GM21786 (cell line): ENCODE measurements at regions not wholly inside any gene's neighbourhood (a gene's known extent, or its start where the extent isn't known, plus 50 kb on each side); places are given as distances from the start of the nearest gene placed in this dataset.
"Not testable (repeated sequence)": the region's sequence is repeated elsewhere in the genome, so short reads cannot be mapped to it uniquely, and the experiment has no call there.

Experiments
- ATAC-seq: cut with Tn5 transposase; IDR thresholded peaks from one replicate; pipeline ENCODE4 v1.9.1; 2021; ENCODE audit not compliant: unreplicated experiment

- ATAC-seq = no peak
Measured at GRCh38 chr16:79988089-79988488, 387.6 kb upstream of the MAF start.

GRCh38 chr16:79986352-79986751 lies 385.8 kb upstream of the MAF start:
- no peak for ATAC-seq

GRCh38 chr16:79985606-79986005 lies 385.1 kb upstream of the MAF start:
- ATAC-seq = no peak

- ATAC-seq = not testable (repeated sequence)
Measured at GRCh38 chr16:79984149-79984548, 383.6 kb upstream of the MAF start.

GRCh38 chr16:79982862-79983261 lies 382.3 kb upstream of the MAF start:
- ATAC-seq = no peak

GRCh38 chr16:79982361-79982760 lies 381.8 kb upstream of the MAF start:
- ATAC-seq = no peak

GRCh38 chr16:79981814-79982213 lies 381.3 kb upstream of the MAF start:
- no peak for ATAC-seq

GRCh38 chr16:79980650-79981521 lies 380.3 kb upstream of the MAF start:
- ATAC-seq = no peak

- no peak for ATAC-seq
Measured at GRCh38 chr16:79977940-79978836, 377.7 kb upstream of the MAF start.

GRCh38 chr16:79973320-79973719 lies 372.8 kb upstream of the MAF start:
- no peak for ATAC-seq

GRCh38 chr16:79972053-79972704 lies 371.6 kb upstream of the MAF start:
- no peak for ATAC-seq

- no peak for ATAC-seq
Measured at GRCh38 chr16:79971237-79971572, 370.7 kb upstream of the MAF start.

GRCh38 chr16:79970551-79971236 lies 370.2 kb upstream of the MAF start:
- ATAC-seq = no peak

GRCh38 chr16:79970087-79970486 lies 369.6 kb upstream of the MAF start:
- ATAC-seq = no peak

GRCh38 chr16:79969458-79969857 lies 368.9 kb upstream of the MAF start:
- ATAC-seq = no peak

GRCh38 chr16:79966226-79966625 lies 365.7 kb upstream of the MAF start:
- ATAC-seq = no peak

- no peak for ATAC-seq
Measured at GRCh38 chr16:79965718-79966117, 365.2 kb upstream of the MAF start.

- ATAC-seq = no peak
Measured at GRCh38 chr16:79964104-79964503, 363.6 kb upstream of the MAF start.

- ATAC-seq = no peak
Measured at GRCh38 chr16:79962962-79963361, 362.4 kb upstream of the MAF start.

- no peak for ATAC-seq
Measured at GRCh38 chr16:79959226-79959625, 358.7 kb upstream of the MAF start.
